Parathyroid adenoma (tissue), 2 donors: ENCODE measurements at regions not wholly inside any gene's neighbourhood (a gene's known extent, or its start where the extent isn't known, plus 50 kb on each side); places are given as distances from the start of the nearest gene placed in this dataset.

Experiments used
- H2AFZ ChIP-seq: fragments of 300-600 bp; sonication (generic); one replicate; pipeline ENCODE4 v1.7.0; 2017; ENCODE audit warnings: antibody characterized with exemption, mild to moderate bottlenecking
- H3K27ac ChIP-seq: fragments of 300-600 bp; sonication (generic); one replicate; pipeline ENCODE4 v1.7.0; 2017
- H3K27me3 ChIP-seq: fragments of 300-600 bp; sonication (generic); one replicate; pipeline ENCODE4 v1.7.0; 2017; ENCODE audit warnings: low read length; ENCODE audit not compliant: control insufficient read depth, insufficient read depth
- H3K36me3 ChIP-seq: fragments of 300-600 bp; sonication (generic); one replicate; pipeline ENCODE4 v1.7.0; 2017; ENCODE audit warnings: low read length; ENCODE audit not compliant: control insufficient read depth, insufficient read depth
- H3K4me1 ChIP-seq: fragments of 300-600 bp; sonication (generic); one replicate; pipeline ENCODE4 v1.7.0; 2017; ENCODE audit warnings: control low read depth
- H3K4me2 ChIP-seq: fragments of 300-600 bp; sonication (generic); one replicate; pipeline ENCODE4 v1.7.0; 2017; ENCODE audit warnings: low read length
- H3K4me3 ChIP-seq: fragments of 300-600 bp; sonication (generic); one replicate; pipeline ENCODE4 v1.7.0; 2017; ENCODE audit warnings: low read depth, low read length
- H3K79me2 ChIP-seq: fragments of 300-600 bp; sonication (generic); one replicate; pipeline ENCODE4 v1.7.0; 2017; ENCODE audit warnings: control low read depth
- H3K9ac ChIP-seq: fragments of 300-600 bp; sonication (generic); one replicate; pipeline ENCODE4 v1.7.0; 2017; ENCODE audit warnings: mild to moderate bottlenecking
- H3K9me3 ChIP-seq: fragments of 300-600 bp; sonication (generic); one replicate; pipeline ENCODE4 v1.7.0; 2017; ENCODE audit warnings: low read length; ENCODE audit not compliant: control insufficient read depth
- TF ChIP-seq, protein P1 (sequence below): fragments of 300-600 bp; sonication (generic); IDR thresholded peaks from one replicate; pipeline ENCODE4 v1.7.0; 2017; ENCODE audit warnings: antibody characterized with exemption, mild to moderate bottlenecking
- donor health status: primary hyperparathyroidism.

- Histone ChIP-seq H3K9me3 (no peaks in the 10 kb centered on the region), H3K79me2 (no peaks in the 10 kb centered on the region), H3K27me3 (no peaks in the 10 kb centered on the region), H3K27ac (no peak overlapping the region), H3K4me1 (peaks cover 12% of the 10 kb centered on the region), H2AFZ (no peak overlapping the region), H3K4me2 (no peak overlapping the region), H3K36me3 (no peaks in the 10 kb centered on the region), H3K9ac (no peak overlapping the region), H3K4me3 (no peak overlapping the region)
- TF ChIP-seq, protein P1, sequence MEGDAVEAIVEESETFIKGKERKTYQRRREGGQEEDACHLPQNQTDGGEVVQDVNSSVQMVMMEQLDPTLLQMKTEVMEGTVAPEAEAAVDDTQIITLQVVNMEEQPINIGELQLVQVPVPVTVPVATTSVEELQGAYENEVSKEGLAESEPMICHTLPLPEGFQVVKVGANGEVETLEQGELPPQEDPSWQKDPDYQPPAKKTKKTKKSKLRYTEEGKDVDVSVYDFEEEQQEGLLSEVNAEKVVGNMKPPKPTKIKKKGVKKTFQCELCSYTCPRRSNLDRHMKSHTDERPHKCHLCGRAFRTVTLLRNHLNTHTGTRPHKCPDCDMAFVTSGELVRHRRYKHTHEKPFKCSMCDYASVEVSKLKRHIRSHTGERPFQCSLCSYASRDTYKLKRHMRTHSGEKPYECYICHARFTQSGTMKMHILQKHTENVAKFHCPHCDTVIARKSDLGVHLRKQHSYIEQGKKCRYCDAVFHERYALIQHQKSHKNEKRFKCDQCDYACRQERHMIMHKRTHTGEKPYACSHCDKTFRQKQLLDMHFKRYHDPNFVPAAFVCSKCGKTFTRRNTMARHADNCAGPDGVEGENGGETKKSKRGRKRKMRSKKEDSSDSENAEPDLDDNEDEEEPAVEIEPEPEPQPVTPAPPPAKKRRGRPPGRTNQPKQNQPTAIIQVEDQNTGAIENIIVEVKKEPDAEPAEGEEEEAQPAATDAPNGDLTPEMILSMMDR: no peak
These were observed 149.8 kb downstream of the VEGFA start for GRCh38 chr6:43919774-43920173.

GRCh38 chr6:43917878-43918382 lies 147.9 kb downstream of the VEGFA start:
- Histone ChIP-seq H2AFZ (no peak overlapping the region), H3K4me1 (no peaks in the 10 kb centered on the region)
- TF ChIP-seq, protein P1: no peak

DNA sequence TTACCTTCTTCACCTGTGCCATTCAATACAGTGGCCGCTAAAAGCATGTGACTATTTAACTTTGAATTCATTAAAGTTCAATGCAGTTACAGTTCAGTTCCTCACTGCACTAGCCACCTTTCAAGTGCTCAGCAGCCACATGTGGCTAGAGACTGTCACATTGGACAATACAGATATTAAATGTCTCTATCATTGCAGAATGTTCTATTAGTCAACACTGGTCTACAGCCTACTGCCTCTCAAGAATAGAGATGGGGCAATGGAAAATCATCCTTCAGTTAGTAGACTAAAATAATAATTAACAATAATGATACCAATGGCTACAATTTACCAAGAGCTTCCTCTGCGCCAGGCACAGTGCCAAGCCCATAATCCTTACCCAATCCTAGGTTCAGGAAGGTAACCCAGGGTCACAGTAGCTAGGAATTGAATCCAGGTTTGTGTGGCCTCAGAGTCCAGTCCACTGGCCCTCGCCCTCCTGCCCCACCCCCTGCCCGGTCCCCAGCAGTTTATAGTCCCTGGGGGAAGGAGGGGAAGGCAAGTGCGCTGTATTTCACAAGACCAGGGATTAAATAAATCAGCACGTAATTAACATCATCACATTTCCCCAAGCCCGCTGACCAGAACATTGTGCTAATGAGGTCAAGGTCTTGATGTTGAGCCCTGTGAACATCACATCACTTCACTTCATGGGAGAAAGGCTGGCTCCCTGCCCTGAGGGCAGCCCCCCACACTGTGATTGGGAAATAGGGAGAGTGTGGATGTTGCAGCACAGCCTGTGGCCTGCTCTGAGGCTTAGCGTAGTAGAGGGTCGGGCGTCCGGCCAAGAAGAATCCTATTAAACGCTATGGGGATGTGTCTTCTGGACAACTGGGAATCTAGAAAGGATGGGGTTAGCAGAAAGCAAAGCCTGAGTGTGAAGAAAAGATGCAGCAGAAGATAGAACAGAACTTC lies 147.2 kb downstream of the VEGFA start:
- H3K9ac ChIP-seq: no peak overlapping the region
- H3K27me3 ChIP-seq: no peaks in the 10 kb centered on the region
- no peaks in the 10 kb centered on the region for H3K4me1 ChIP-seq
- TF ChIP-seq, protein P1: no peak
- no peaks in the 10 kb centered on the region for H3K79me2 ChIP-seq
- no peaks in the 10 kb centered on the region for H3K9me3 ChIP-seq
- H3K4me3 ChIP-seq: no peak overlapping the region
- H3K4me2 ChIP-seq: no peak overlapping the region
- H3K27ac ChIP-seq: no peak overlapping the region
- H3K36me3 ChIP-seq: no peaks in the 10 kb centered on the region
- no peak overlapping the region for H2AFZ ChIP-seq

More at GRCh38 chr6:43917878-43918382, 147.9 kb downstream of the VEGFA start:
- no peak overlapping the region for H3K9ac ChIP-seq
- H3K4me2 ChIP-seq: no peak overlapping the region
- H3K27me3 ChIP-seq: no peaks in the 10 kb centered on the region
- H3K4me3 ChIP-seq: no peak overlapping the region
- no peaks in the 10 kb centered on the region for H3K36me3 ChIP-seq
- no peak overlapping the region for H3K27ac ChIP-seq
- no peaks in the 10 kb centered on the region for H3K79me2 ChIP-seq
- no peaks in the 10 kb centered on the region for H3K9me3 ChIP-seq

GRCh38 chr6:43915986-43916923 lies 146.2 kb downstream of the VEGFA start:
- TF ChIP-seq, protein P1: no peak
- Histone ChIP-seq H3K4me3 (no peak overlapping the region), H3K9ac (no peak overlapping the region), H3K9me3 (no peaks in the 10 kb centered on the region), H3K79me2 (no peaks in the 10 kb centered on the region), H3K36me3 (no peaks in the 10 kb centered on the region), H3K27ac (no peak overlapping the region), H3K27me3 (no peaks in the 10 kb centered on the region), H2AFZ (no peak overlapping the region), H3K4me2 (no peak overlapping the region), H3K4me1 (no peaks in the 10 kb centered on the region)
